Duodenal mucosa (tissue), 2 donors: ENCODE measurements at regions not wholly inside any gene's neighbourhood (a gene's known extent, or its start where the extent isn't known, plus 50 kb on each side); places are given as distances from the start of the nearest gene placed in this dataset.

ENCODE experiments used
- H3K27ac ChIP-seq: one replicate; pipeline ENCODE4 v1.7.0; 2013; ENCODE audit warnings: low read depth, low read length
- H3K27me3 ChIP-seq, 2 donors: one replicate each; pipeline ENCODE4 v1.7.0; 2013; ENCODE audit warnings: low read length in 2 of 2, control low read depth in 1 of 2; ENCODE audit not compliant: insufficient read depth in 2 of 2, control insufficient read depth in 1 of 2
- H3K36me3 ChIP-seq, 2 donors: one replicate each; pipeline ENCODE4 v1.7.0; 2013; ENCODE audit warnings: low read length in 2 of 2, control low read depth in 1 of 2; ENCODE audit not compliant: insufficient read depth in 2 of 2, control insufficient read depth in 1 of 2
- H3K4me1 ChIP-seq, 2 donors: one replicate each; pipeline ENCODE4 v1.7.0; 2013; ENCODE audit warnings: low read length in 2 of 2, control low read depth in 1 of 2; ENCODE audit not compliant: insufficient read depth in 2 of 2, control insufficient read depth in 1 of 2
- H3K4me3 ChIP-seq, 2 donors: one replicate each; pipeline ENCODE4 v1.7.0; 2013; ENCODE audit warnings: low read length in 2 of 2, low read depth in 1 of 2
- H3K9ac ChIP-seq, 2 donors: one replicate each; pipeline ENCODE4 v1.7.0; 2013; ENCODE audit warnings: low read length in 2 of 2, low read depth in 1 of 2
- H3K9me3 ChIP-seq, 2 donors: one replicate each; pipeline ENCODE4 v1.7.0; 2013; ENCODE audit warnings: low read length in 2 of 2, control low read depth in 1 of 2; ENCODE audit not compliant: control insufficient read depth in 1 of 2

- Histone ChIP-seq H3K4me3 (no peak overlapping the region), H3K27me3 (no peaks in the 10 kb centered on the region), H3K27ac (no peak overlapping the region), H3K4me1 (no peaks in the 10 kb centered on the region), H3K9ac (no peak overlapping the region), H3K9me3 (no peaks in the 10 kb centered on the region), H3K36me3 (no peaks in the 10 kb centered on the region)
These were observed 643.8 kb downstream of the SORCS1 start for GRCh38 chr10:106520698-106521097.

- H3K9ac ChIP-seq: no peak overlapping the region
- no peaks in the 10 kb centered on the region for H3K9me3 ChIP-seq
- H3K27me3 ChIP-seq: no peaks in the 10 kb centered on the region
- H3K4me1 ChIP-seq: no peaks in the 10 kb centered on the region
- no peaks in the 10 kb centered on the region for H3K36me3 ChIP-seq
- no peak overlapping the region for H3K27ac ChIP-seq
- no peak overlapping the region for H3K4me3 ChIP-seq
These were observed 645.0 kb downstream of the SORCS1 start for GRCh38 chr10:106519376-106520030.

- Histone ChIP-seq H3K27ac (no peak overlapping the region), H3K4me1 (no peaks in the 10 kb centered on the region), H3K4me3 (no peak overlapping the region), H3K36me3 (no peaks in the 10 kb centered on the region), H3K9me3 (no peaks in the 10 kb centered on the region), H3K9ac (no peak overlapping the region), H3K27me3 (no peaks in the 10 kb centered on the region)
These were observed 649.2 kb downstream of the SORCS1 start for GRCh38 chr10:106515206-106515790.

- H3K9ac ChIP-seq: no peak overlapping the region
- no peaks in the 10 kb centered on the region for H3K36me3 ChIP-seq
- no peak overlapping the region for H3K27ac ChIP-seq
- peak overlapping the region; percentile 7 to 25 for H3K4me3 ChIP-seq
- H3K9me3 ChIP-seq: no peaks in the 10 kb centered on the region
- H3K27me3 ChIP-seq: no peaks in the 10 kb centered on the region
- H3K4me1 ChIP-seq: no peaks in the 10 kb centered on the region
These were observed 651.1 kb downstream of the SORCS1 start for GRCh38 chr10:106513352-106513771.

GRCh38 chr10:106511917-106512316 lies 652.6 kb downstream of the SORCS1 start:
- no peak overlapping the region for H3K27ac ChIP-seq
- no peak overlapping the region for H3K9ac ChIP-seq
- H3K4me1 ChIP-seq: no peaks in the 10 kb centered on the region
- H3K9me3 ChIP-seq: no peaks in the 10 kb centered on the region
- no peaks in the 10 kb centered on the region for H3K36me3 ChIP-seq
- H3K4me3 ChIP-seq: no peak overlapping the region
- no peaks in the 10 kb centered on the region for H3K27me3 ChIP-seq

- Histone ChIP-seq H3K9ac (no peak overlapping the region), H3K27ac (no peak overlapping the region), H3K4me3 (no peak overlapping the region), H3K36me3 (no peaks in the 10 kb centered on the region), H3K9me3 (no peaks in the 10 kb centered on the region), H3K27me3 (no peaks in the 10 kb centered on the region), H3K4me1 (no peaks in the 10 kb centered on the region)
These were observed 655.6 kb downstream of the SORCS1 start for GRCh38 chr10:106508950-106509349.

GRCh38 chr10:106506526-106507283 lies 657.8 kb downstream of the SORCS1 start:
- H3K36me3 ChIP-seq: no peaks in the 10 kb centered on the region
- no peak overlapping the region for H3K27ac ChIP-seq
- H3K4me1 ChIP-seq: no peaks in the 10 kb centered on the region
- H3K9ac ChIP-seq: no peak overlapping the region
- H3K9me3 ChIP-seq: no peaks in the 10 kb centered on the region
- no peaks in the 10 kb centered on the region for H3K27me3 ChIP-seq
- no peak overlapping the region for H3K4me3 ChIP-seq

GRCh38 chr10:106504536-106504935 lies 660.0 kb downstream of the SORCS1 start:
- H3K27me3 ChIP-seq: no peaks in the 10 kb centered on the region
- H3K9ac ChIP-seq: no peak overlapping the region
- H3K9me3 ChIP-seq: no peaks in the 10 kb centered on the region
- H3K4me1 ChIP-seq: peaks cover 0 to 3% of the 10 kb centered on the region in 2 donors
- H3K27ac ChIP-seq: no peak overlapping the region
- H3K4me3 ChIP-seq: no peak overlapping the region
- H3K36me3 ChIP-seq: no peaks in the 10 kb centered on the region

- H3K9me3 ChIP-seq: no peaks in the 10 kb centered on the region
- H3K36me3 ChIP-seq: no peaks in the 10 kb centered on the region
- no peaks in the 10 kb centered on the region for H3K27me3 ChIP-seq
- H3K4me1 ChIP-seq: peaks cover 4 to 15% of the 10 kb centered on the region in 2 donors
- no peak overlapping the region for H3K4me3 ChIP-seq
- no peak overlapping the region for H3K27ac ChIP-seq
- H3K9ac ChIP-seq: no peak overlapping the region
These were observed 661.9 kb downstream of the SORCS1 start for GRCh38 chr10:106502641-106503040.

GRCh38 chr10:106500925-106501525 lies 663.5 kb downstream of the SORCS1 start:
- H3K36me3 ChIP-seq: no peaks in the 10 kb centered on the region
- H3K9ac ChIP-seq: no peak overlapping the region

More at GRCh38 chr10:106500925-106501525, 663.5 kb downstream of the SORCS1 start:
- peaks cover 7 to 15% of the 10 kb centered on the region in 2 donors for H3K4me1 ChIP-seq
- H3K27ac ChIP-seq: no peak overlapping the region
- no peaks in the 10 kb centered on the region for H3K9me3 ChIP-seq
- no peaks in the 10 kb centered on the region for H3K27me3 ChIP-seq
- no peak overlapping the region for H3K4me3 ChIP-seq
